ENCODE measurements at regions not wholly inside any gene's neighbourhood (a gene's known extent, or its start where the extent isn't known, plus 50 kb on each side); places are given as distances from the start of the nearest gene placed in this dataset.

GRCh38 chr13:22108979-22109378, 438.1 kb downstream of the FGF9 start:
- no peak for TF ChIP-seq POLR2AphosphoS5 (IDR thresholded peaks at IDR 0.05; ENCODE audit: low read depth, low read length)
- TF ChIP-seq SIN3A (IDR thresholded peaks at IDR 0.05; ENCODE audit: borderline replicate concordance, insufficient read depth, low read length), result no peak
- no peak for TF ChIP-seq FOXP2 (optimal IDR thresholded peaks at IDR 0.05; ENCODE audit: borderline replicate concordance, extremely low read depth, extremely low read length, insufficient read depth)
- TF ChIP-seq TAF1 (IDR thresholded peaks at IDR 0.05; ENCODE audit: borderline replicate concordance, insufficient read depth, low read length), result no peak
- no peak for TF ChIP-seq REST (IDR thresholded peaks at IDR 0.05; ENCODE audit: insufficient read depth in 1 of 2, low read depth in 2 of 2, low read length in 2 of 2)

- no peak for TF ChIP-seq REST (IDR thresholded peaks at IDR 0.05; ENCODE audit: insufficient read depth in 1 of 2, low read depth in 2 of 2, low read length in 2 of 2)
- TF ChIP-seq POLR2AphosphoS5 (IDR thresholded peaks at IDR 0.05; ENCODE audit: low read depth, low read length), result no peak
Measured at GRCh38 chr13:22110368-22110767, 439.5 kb downstream of the FGF9 start.

GRCh38 chr13:22111152-22111783, 440.4 kb downstream of the FGF9 start:
- TF ChIP-seq POLR2AphosphoS5 (IDR thresholded peaks at IDR 0.05; ENCODE audit: low read depth, low read length) (no peak), REST (IDR thresholded peaks at IDR 0.05; ENCODE audit: insufficient read depth in 1 of 2, low read depth in 2 of 2, low read length in 2 of 2) (no peak), TAF1 (IDR thresholded peaks at IDR 0.05; ENCODE audit: borderline replicate concordance, insufficient read depth, low read length) (no peak), SIN3A (IDR thresholded peaks at IDR 0.05; ENCODE audit: borderline replicate concordance, insufficient read depth, low read length) (no peak), FOXP2 (optimal IDR thresholded peaks at IDR 0.05; ENCODE audit: borderline replicate concordance, extremely low read depth, extremely low read length, insufficient read depth) (no peak)

- no peak for TF ChIP-seq SIN3A (IDR thresholded peaks at IDR 0.05; ENCODE audit: borderline replicate concordance, insufficient read depth, low read length)
- TF ChIP-seq REST (IDR thresholded peaks at IDR 0.05; ENCODE audit: insufficient read depth in 1 of 2, low read depth in 2 of 2, low read length in 2 of 2), result no peak
- no peak for TF ChIP-seq FOXP2 (optimal IDR thresholded peaks at IDR 0.05; ENCODE audit: borderline replicate concordance, extremely low read depth, extremely low read length, insufficient read depth)
- no peak for TF ChIP-seq POLR2AphosphoS5 (IDR thresholded peaks at IDR 0.05; ENCODE audit: low read depth, low read length)
- no peak for TF ChIP-seq TAF1 (IDR thresholded peaks at IDR 0.05; ENCODE audit: borderline replicate concordance, insufficient read depth, low read length)
Measured at GRCh38 chr13:22111961-22112360, 441.1 kb downstream of the FGF9 start.
